ENCODE measurements at regions not wholly inside any gene's neighbourhood (a gene's known extent, or its start where the extent isn't known, plus 50 kb on each side); places are given as distances from the start of the nearest gene placed in this dataset.

DNA sequence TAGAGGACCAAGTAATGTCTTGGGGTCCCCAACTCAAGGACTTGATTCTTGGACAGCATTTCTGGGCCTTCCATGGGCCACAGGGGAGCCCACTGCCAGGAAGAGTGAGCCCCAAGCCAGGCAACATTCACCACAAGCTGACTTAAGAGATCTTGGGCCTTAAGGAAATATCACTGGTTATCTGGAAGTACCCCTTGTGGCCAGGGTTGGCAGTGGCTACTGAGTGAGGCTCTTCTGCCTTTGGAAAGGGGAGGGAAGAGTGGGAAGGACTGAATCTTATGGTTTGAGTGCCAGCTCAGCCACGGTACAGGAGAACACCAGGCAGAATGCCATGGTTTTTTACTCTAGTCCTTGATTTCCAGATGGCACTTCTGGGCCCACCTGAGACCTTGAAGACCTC lies 228.9 kb upstream of the RGS18 start:
- ChIA-PET CTCF (no interaction called here), POLR2A (no interaction called here)
- Mint-ChIP-seq H3K9me3 (peaks cover 19% of the 10 kb centered on the region), H3K4me1 (no peaks in the 10 kb centered on the region), H3K36me3 (ENCODE audit: low read depth) (no peaks in the 10 kb centered on the region), H3K27ac (no peak overlapping the region), H3K4me3 (no peak overlapping the region), H3K27me3 (no peaks in the 10 kb centered on the region)
- intact Hi-C loops (cut with micrococcal nuclease), result no loop called here
- ATAC-seq (ENCODE audit: low read depth), result no peak
- TF ChIP-seq, protein P1, sequence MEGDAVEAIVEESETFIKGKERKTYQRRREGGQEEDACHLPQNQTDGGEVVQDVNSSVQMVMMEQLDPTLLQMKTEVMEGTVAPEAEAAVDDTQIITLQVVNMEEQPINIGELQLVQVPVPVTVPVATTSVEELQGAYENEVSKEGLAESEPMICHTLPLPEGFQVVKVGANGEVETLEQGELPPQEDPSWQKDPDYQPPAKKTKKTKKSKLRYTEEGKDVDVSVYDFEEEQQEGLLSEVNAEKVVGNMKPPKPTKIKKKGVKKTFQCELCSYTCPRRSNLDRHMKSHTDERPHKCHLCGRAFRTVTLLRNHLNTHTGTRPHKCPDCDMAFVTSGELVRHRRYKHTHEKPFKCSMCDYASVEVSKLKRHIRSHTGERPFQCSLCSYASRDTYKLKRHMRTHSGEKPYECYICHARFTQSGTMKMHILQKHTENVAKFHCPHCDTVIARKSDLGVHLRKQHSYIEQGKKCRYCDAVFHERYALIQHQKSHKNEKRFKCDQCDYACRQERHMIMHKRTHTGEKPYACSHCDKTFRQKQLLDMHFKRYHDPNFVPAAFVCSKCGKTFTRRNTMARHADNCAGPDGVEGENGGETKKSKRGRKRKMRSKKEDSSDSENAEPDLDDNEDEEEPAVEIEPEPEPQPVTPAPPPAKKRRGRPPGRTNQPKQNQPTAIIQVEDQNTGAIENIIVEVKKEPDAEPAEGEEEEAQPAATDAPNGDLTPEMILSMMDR (IDR thresholded peaks at IDR 0.05), result no peak
- DNase-seq, result no peak

DNA sequence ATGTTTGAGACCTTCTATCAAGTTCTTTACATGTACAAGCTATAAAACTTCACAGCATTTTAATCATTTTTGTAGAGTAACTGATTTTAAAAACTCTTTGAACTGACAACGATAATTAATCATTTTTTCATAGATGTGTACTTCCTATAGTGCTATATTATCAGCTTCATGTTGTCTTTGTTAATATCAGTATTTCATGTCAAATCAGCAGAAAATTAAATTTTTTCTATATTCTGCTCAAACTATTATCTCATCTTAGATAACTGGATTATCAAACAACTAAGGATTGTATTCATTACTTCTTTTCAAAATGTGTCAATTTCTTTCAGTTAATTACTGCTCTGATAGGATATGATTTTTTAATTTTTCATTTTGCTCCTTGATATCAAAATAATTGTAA lies 214.6 kb upstream of the RGS18 start:
- no peak for ATAC-seq (ENCODE audit: low read depth)
- no peak overlapping the region for H3K4me3 Mint-ChIP-seq
- no peaks in the 10 kb centered on the region for H3K36me3 Mint-ChIP-seq (ENCODE audit: low read depth)
- H3K27ac Mint-ChIP-seq, result no peak overlapping the region
- H3K27me3 Mint-ChIP-seq, result no peaks in the 10 kb centered on the region
- CTCF ChIA-PET, result no interaction called here
- intact Hi-C loops (cut with micrococcal nuclease), result no loop called here
- DNase-seq, result no peak
- TF ChIP-seq, protein P1 (IDR thresholded peaks at IDR 0.05), result no peak
- POLR2A ChIA-PET, result no interaction called here
- H3K9me3 Mint-ChIP-seq, result peaks cover 3% of the 10 kb centered on the region
- no peaks in the 10 kb centered on the region for H3K4me1 Mint-ChIP-seq

DNA sequence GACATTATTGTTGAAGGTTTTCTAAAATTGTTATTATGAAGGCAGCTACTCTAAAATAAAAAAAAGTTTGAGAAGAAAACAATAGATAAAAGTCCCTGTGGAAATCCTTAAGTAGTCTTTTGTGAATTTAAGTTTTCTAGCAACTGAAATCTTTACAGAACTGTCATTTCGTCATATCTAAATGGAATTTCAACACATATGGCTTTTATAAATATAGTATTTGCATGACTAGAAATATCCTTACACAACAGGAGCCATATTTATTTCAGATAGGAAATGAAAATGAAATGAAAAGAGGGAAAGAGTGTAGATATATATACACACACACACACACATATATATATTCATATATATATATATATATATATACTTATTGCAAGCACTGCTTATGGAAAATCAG lies 204.7 kb upstream of the RGS18 start:
- no peak overlapping the region for H3K4me3 Mint-ChIP-seq
- no peaks in the 10 kb centered on the region for H3K36me3 Mint-ChIP-seq (ENCODE audit: low read depth)
- POLR2A ChIA-PET, result no interaction called here
- H3K27me3 Mint-ChIP-seq, result no peaks in the 10 kb centered on the region
- TF ChIP-seq, protein P1 (IDR thresholded peaks at IDR 0.05), result no peak
- no peaks in the 10 kb centered on the region for H3K4me1 Mint-ChIP-seq
- DNase-seq, result no peak
- CTCF ChIA-PET, result no interaction called here
- ATAC-seq (ENCODE audit: low read depth), result no peak
- H3K27ac Mint-ChIP-seq, result no peak overlapping the region
- intact Hi-C loops (cut with micrococcal nuclease), result no loop called here
- peaks cover 6% of the 10 kb centered on the region for H3K9me3 Mint-ChIP-seq

DNA sequence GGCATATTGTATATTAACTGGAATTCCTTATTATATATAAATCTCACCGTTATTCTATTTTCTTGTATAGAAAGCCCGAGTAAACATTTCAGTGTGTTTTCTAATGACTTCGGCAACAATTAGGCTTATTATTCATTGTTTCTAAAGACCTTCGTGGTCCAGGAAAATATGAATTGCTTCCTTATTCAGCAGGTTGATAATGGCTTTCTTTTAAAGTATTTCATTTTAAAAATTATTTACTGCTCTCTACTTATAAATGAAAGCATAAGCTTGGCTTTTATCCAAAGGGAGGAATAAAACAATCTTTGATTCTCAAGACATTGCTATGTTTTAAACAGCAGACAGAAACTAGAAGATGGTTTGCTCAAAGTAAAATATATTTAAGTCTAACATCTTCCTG lies 198.4 kb upstream of the RGS18 start:
- intact Hi-C loops (cut with micrococcal nuclease), result no loop called here
- DNase-seq (no peak), ATAC-seq (ENCODE audit: low read depth) (no peak)
- peaks cover 3% of the 10 kb centered on the region for H3K9me3 Mint-ChIP-seq
- no peak overlapping the region for H3K27ac Mint-ChIP-seq
- ChIA-PET POLR2A (no interaction called here), CTCF (no interaction called here)
- H3K4me1 Mint-ChIP-seq, result no peaks in the 10 kb centered on the region
- H3K36me3 Mint-ChIP-seq (ENCODE audit: low read depth), result no peaks in the 10 kb centered on the region
- TF ChIP-seq, protein P1 (IDR thresholded peaks at IDR 0.05), result no peak
- no peak overlapping the region for H3K4me3 Mint-ChIP-seq
- H3K27me3 Mint-ChIP-seq, result no peaks in the 10 kb centered on the region

DNA sequence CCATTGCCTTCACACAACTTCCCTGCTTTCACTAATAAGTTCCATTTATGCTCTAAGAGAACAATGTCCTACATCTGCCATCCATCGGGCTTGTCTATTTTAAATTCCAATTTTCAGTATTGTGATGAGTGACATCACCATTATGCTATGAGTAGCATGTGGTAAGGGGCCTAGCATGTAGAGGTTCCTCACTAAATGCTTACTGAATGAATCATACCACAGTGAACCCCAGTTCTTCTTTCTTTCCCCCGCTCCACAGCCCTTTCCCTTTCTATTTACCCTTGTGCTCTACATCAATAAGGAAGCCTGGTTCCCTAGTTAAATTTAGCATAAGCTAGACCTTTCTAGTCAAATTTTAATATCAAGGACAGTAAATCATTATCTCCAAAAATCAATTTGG lies 195.0 kb upstream of the RGS18 start:
- TF ChIP-seq, protein P1 (IDR thresholded peaks at IDR 0.05), result no peak
- Mint-ChIP-seq H3K36me3 (ENCODE audit: low read depth) (no peaks in the 10 kb centered on the region), H3K9me3 (no peaks in the 10 kb centered on the region), H3K27ac (no peak overlapping the region), H3K4me3 (no peak overlapping the region), H3K4me1 (no peaks in the 10 kb centered on the region), H3K27me3 (no peaks in the 10 kb centered on the region)
- DNase-seq (no peak), ATAC-seq (ENCODE audit: low read depth) (no peak)
- ChIA-PET POLR2A (no interaction called here), CTCF (no interaction called here)
- intact Hi-C loops (cut with micrococcal nuclease), result no loop called here
